Activated CD4-positive, alpha-beta T cell treated with anti-CD3 and anti-CD28 coated beads, Interleukin-2, Interleukin-6, amounts not matched to agents 100 ng/mL and 50 ng/mL, durations not matched to agents 16 hours and 8 hours (primary cell): ENCODE measurements at regions not wholly inside any gene's neighbourhood (a gene's known extent, or its start where the extent isn't known, plus 50 kb on each side); places are given as distances from the start of the nearest gene placed in this dataset.
"Not testable (repeated sequence)": the region's sequence is repeated elsewhere in the genome, so short reads cannot be mapped to it uniquely, and the experiment has no call there.

Experiments used
- DNase-seq: peaks from one replicate; pipeline ENCODE4 v3.0.0-alpha.2; 2020

GRCh38 chr1:224539971-224540370, 76.1 kb upstream of the CNIH3 start:
- no peak for DNase-seq

- DNase-seq = no peak
Measured at GRCh38 chr1:224540535-224540934, 75.6 kb upstream of the CNIH3 start.

GRCh38 chr1:224541072-224541790, 74.9 kb upstream of the CNIH3 start:
- DNase-seq = no peak

- no peak for DNase-seq
Measured at GRCh38 chr1:224541901-224542630, 74.1 kb upstream of the CNIH3 start.

GRCh38 chr1:224542783-224543440, 73.2 kb upstream of the CNIH3 start:
- peak; percentile 79 for DNase-seq

GRCh38 chr1:224543453-224543852, 72.7 kb upstream of the CNIH3 start:
- DNase-seq = no peak

GRCh38 chr1:224544346-224545110, 71.6 kb upstream of the CNIH3 start:
- no peak for DNase-seq

- no peak for DNase-seq
Measured at GRCh38 chr1:224545571-224545970, 70.5 kb upstream of the CNIH3 start.

GRCh38 chr1:224548676-224549075, 67.4 kb upstream of the CNIH3 start:
- no peak for DNase-seq

- DNase-seq = not testable (repeated sequence)
Measured at GRCh38 chr1:224551189-224551588, 64.9 kb upstream of the CNIH3 start.

- no peak for DNase-seq
Measured at GRCh38 chr1:224554056-224554455, 62.1 kb upstream of the CNIH3 start.

GRCh38 chr1:224554620-224555259, 61.4 kb upstream of the CNIH3 start:
- DNase-seq = no peak

- no peak for DNase-seq
Measured at GRCh38 chr1:224558904-224559303, 57.2 kb upstream of the CNIH3 start.

- DNase-seq = no peak
Measured at GRCh38 chr1:224559981-224560728, 56.0 kb upstream of the CNIH3 start.

- DNase-seq = not testable (repeated sequence)
Measured at GRCh38 chr1:224562881-224563280, 53.2 kb upstream of the CNIH3 start.

- DNase-seq = no peak
Measured at GRCh38 chr1:224563666-224564065, 52.5 kb upstream of the CNIH3 start.

- DNase-seq = no peak
Measured at GRCh38 chr1:224564454-224565084, 51.5 kb upstream of the CNIH3 start.

- DNase-seq = peak; percentile 8
Measured at GRCh38 chr1:224565186-224565585, 50.9 kb upstream of the CNIH3 start.

GRCh38 chr1:224565611-224566406, 50.3 kb upstream of the CNIH3 start:
- DNase-seq = no peak
